Neural crest cell (in vitro differentiated cells): ENCODE measurements at regions not wholly inside any gene's neighbourhood (a gene's known extent, or its start where the extent isn't known, plus 50 kb on each side); places are given as distances from the start of the nearest gene placed in this dataset.
A peak's percentile ranks its signal among the peaks of the same experiment; 100 is the strongest.

Experiments used
- DNase-seq: peaks from one replicate; pipeline ENCODE4 v3.0.0; 2021; ENCODE audit warnings: low read depth, mixed read lengths, low spot score
- H3K27ac Mint-ChIP-seq: one replicate; pipeline ENCODE4 v1.8.0; 2021; ENCODE audit warnings: mild to moderate bottlenecking, mixed read lengths; ENCODE audit not compliant: unreplicated experiment
- H3K27me3 Mint-ChIP-seq: 2 replicates; pipeline ENCODE4 v1.8.0; 2021; ENCODE audit warnings: low read depth, mild to moderate bottlenecking, mixed read lengths
- H3K36me3 Mint-ChIP-seq: 2 replicates; pipeline ENCODE4 v1.8.0; 2021; ENCODE audit warnings: low read depth, mild to moderate bottlenecking, mixed read lengths
- H3K4me1 Mint-ChIP-seq: 2 replicates; pipeline ENCODE4 v1.8.0; 2021; ENCODE audit warnings: mixed read lengths
- H3K4me3 Mint-ChIP-seq: one replicate; pipeline ENCODE4 v1.8.0; 2021; ENCODE audit warnings: mild to moderate bottlenecking, mixed read lengths
- H3K9me3 Mint-ChIP-seq: 2 replicates; pipeline ENCODE4 v1.8.0; 2021; ENCODE audit warnings: mixed read lengths
- TF ChIP-seq, protein P1 (sequence below): fragments of 200-600 bp; sonication (generic); conservative IDR thresholded peaks from 2 replicates; pipeline ENCODE4 v1.5.0; 2021; ENCODE audit warnings: antibody characterized with exemption, mild to moderate bottlenecking

DNA sequence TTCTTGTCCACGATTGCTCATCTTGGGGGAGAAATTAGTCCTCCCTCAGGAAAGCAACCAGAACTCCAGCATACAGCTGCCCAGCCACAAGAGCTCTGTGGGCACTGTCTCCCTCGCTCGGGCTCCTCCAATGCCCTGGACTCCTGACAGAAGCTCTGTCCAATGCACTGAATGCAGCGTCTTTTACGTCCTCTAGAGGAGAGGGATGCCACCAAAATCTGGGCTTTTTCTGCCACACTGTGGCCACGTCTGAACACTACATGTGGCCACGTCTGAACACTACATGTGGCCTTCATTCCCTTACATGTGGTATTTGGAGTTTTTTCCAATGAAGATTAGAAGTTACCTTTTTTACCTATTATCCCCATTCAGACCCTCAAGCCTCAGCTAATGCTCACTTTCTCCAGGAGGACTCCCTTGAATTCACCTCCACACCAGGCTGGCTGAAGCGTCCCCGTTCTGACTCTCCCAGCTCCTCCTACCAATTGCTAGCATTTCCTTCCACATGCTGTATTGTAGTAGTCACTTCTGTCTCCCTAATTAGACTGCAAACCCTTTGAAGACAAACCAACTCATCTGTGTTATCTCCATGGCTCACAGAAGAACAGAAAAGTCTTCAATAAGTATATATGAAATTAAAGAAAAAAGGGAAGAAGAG lies 134.3 kb upstream of the PDE1C start:
- Mint-ChIP-seq H3K27me3 (peaks cover 40% of the 10 kb centered on the region), H3K4me3 (no peak overlapping the region)
- TF ChIP-seq, protein P1, sequence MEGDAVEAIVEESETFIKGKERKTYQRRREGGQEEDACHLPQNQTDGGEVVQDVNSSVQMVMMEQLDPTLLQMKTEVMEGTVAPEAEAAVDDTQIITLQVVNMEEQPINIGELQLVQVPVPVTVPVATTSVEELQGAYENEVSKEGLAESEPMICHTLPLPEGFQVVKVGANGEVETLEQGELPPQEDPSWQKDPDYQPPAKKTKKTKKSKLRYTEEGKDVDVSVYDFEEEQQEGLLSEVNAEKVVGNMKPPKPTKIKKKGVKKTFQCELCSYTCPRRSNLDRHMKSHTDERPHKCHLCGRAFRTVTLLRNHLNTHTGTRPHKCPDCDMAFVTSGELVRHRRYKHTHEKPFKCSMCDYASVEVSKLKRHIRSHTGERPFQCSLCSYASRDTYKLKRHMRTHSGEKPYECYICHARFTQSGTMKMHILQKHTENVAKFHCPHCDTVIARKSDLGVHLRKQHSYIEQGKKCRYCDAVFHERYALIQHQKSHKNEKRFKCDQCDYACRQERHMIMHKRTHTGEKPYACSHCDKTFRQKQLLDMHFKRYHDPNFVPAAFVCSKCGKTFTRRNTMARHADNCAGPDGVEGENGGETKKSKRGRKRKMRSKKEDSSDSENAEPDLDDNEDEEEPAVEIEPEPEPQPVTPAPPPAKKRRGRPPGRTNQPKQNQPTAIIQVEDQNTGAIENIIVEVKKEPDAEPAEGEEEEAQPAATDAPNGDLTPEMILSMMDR, result peak; percentile 87

DNA sequence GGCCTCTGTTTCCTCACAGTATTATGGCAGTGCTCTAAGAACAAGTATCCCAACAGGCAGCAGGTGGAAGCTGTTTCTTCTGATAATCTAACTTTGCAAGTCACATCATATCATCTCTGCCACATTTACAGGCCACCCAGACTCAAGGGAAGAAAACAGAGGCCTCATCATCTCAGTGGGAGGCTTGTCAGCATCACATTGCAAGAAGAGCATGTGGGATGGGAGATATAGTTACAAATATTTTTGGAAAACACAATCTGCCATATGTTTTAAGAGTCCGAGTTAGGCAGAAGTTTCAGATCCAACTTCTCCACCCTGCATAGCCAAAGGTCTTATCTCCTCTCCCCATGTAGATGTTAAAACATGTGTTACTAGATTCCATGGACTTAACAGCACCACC lies 130.4 kb upstream of the PDE1C start:
- Mint-ChIP-seq H3K27ac (no peak overlapping the region), H3K9me3 (peaks cover 7% of the 10 kb centered on the region), H3K4me3 (no peak overlapping the region), H3K36me3 (no peaks in the 10 kb centered on the region), H3K27me3 (peaks cover 7% of the 10 kb centered on the region), H3K4me1 (peaks cover 15% of the 10 kb centered on the region)
- TF ChIP-seq, protein P1, result no peak
- DNase-seq, result no peak

More for the DNA sequence above, 134.3 kb upstream of the PDE1C start:
- H3K9me3 Mint-ChIP-seq, result peaks cover 4% of the 10 kb centered on the region
- H3K27ac Mint-ChIP-seq, result no peak overlapping the region
- no peaks in the 10 kb centered on the region for H3K36me3 Mint-ChIP-seq
- H3K4me1 Mint-ChIP-seq, result peaks cover 15% of the 10 kb centered on the region
- DNase-seq, result peak; percentile 60

- Mint-ChIP-seq H3K36me3 (peaks cover 2% of the 10 kb centered on the region), H3K4me3 (no peak overlapping the region), H3K27me3 (no peaks in the 10 kb centered on the region), H3K4me1 (no peaks in the 10 kb centered on the region), H3K27ac (no peak overlapping the region), H3K9me3 (peaks cover 13% of the 10 kb centered on the region)
- TF ChIP-seq, protein P1, result no peak
- no peak for DNase-seq
Measured at GRCh38 chr7:32194537-32194936, 124.3 kb upstream of the PDE1C start.

DNA sequence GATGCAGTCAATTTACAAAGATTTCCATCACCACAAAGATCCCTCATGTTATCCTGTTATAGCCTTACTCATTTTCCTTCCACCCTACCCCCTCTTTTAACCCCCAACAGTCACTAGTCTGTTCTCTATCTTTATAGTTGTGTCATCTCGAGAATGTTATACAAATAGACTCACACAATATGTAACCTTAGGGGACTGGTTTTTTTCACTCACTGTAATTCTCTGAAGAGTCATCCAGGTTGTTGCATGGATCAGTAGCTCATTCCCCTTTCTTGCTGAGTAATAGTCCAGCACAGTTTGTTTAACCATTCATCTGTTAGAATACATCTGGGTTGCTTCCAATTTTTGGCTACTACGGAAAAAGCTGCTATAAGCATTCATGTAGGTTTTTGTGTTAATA lies 121.1 kb upstream of the PDE1C start:
- no peaks in the 10 kb centered on the region for H3K27me3 Mint-ChIP-seq
- peaks cover 2% of the 10 kb centered on the region for H3K36me3 Mint-ChIP-seq
- H3K9me3 Mint-ChIP-seq, result peaks cover 12% of the 10 kb centered on the region
- no peak overlapping the region for H3K27ac Mint-ChIP-seq
- no peak for DNase-seq
- no peak overlapping the region for H3K4me3 Mint-ChIP-seq
- H3K4me1 Mint-ChIP-seq, result no peaks in the 10 kb centered on the region
- TF ChIP-seq, protein P1, result no peak

GRCh38 chr7:32179567-32179966 lies 109.4 kb upstream of the PDE1C start:
- DNase-seq, result no peak
- Mint-ChIP-seq H3K4me3 (no peak overlapping the region), H3K27ac (no peak overlapping the region), H3K9me3 (no peaks in the 10 kb centered on the region), H3K36me3 (no peaks in the 10 kb centered on the region), H3K27me3 (peaks cover 3% of the 10 kb centered on the region), H3K4me1 (peaks cover under 1% of the 10 kb centered on the region)
- TF ChIP-seq, protein P1, result no peak
